K562 (cell line): ENCODE measurements at regions not wholly inside any gene's neighbourhood (a gene's known extent, or its start where the extent isn't known, plus 50 kb on each side); places are given as distances from the start of the nearest gene placed in this dataset.

Experiments
- ATAC-seq: fragments of 200-7000 bp; cut with Tn5 transposase; 3 replicates; pipeline ENCODE4 v1.9.1; 2020; ENCODE audit warnings: moderate library complexity
- BruUV-seq: library from RNA; stranded (reverse); fragments of 400-500 nt; replicated peaks from 2 replicates; lab custom pipeline; 2021; lab: Mats Ljungman, UMichigan
- CTCF ChIA-PET: fragments of 300-600 bp; formaldehyde crosslinking; extraction: SDS; loops from one replicate; lab custom pipeline; 2021; ENCODE audit warnings: low intra/inter-chr PET ratio; lab: Yijun Ruan, JAX
- POLR2A ChIA-PET: fragments of 300-600, 350-650 bp; sonication (Branson Sonifier 250); formaldehyde crosslinking; extraction: SDS; loops from one replicate; lab custom pipeline; 2021; ENCODE audit warnings: antibody characterized with exemption, inconsistent platforms; lab: Yijun Ruan, JAX
- DNase-seq, 4 experiments: peaks; one replicate each; pipeline versions ENCODE4 v3.0.0 to v3.0.0-alpha.2; 2011 to 2018; ENCODE audit warnings: low spot score in 3 of 4, mixed read lengths in 3 of 4; ENCODE audit errors: extremely low read depth in 1 of 4
- FAIRE-seq: peaks from 2 replicates; lab custom pipeline; 2011; peaks lifted over from hg19 to GRCh38; lab: Jason Lieb, UNC
- H2AFZ ChIP-seq: 2 replicates; pipeline ENCODE4 v1.6.0; 2011; ENCODE audit warnings: low read depth, low read length, control low read depth, inconsistent platforms
- H3K27ac ChIP-seq: fragments of 200-600 bp; 3 replicates; pipeline ENCODE4 v1.8.0; 2011; ENCODE audit warnings: low read depth, mild to moderate bottlenecking, control low read depth, inconsistent platforms, low read length, moderate library complexity, mixed read lengths; ENCODE audit errors: extremely low read depth
- H3K27me3 ChIP-seq, 2 experiments: fragments of 300-600 bp in 1 of 2; 2 replicates in 1 of 2; 3 replicates in 1 of 2; pipeline versions ENCODE4 v1.6.0 to v1.8.0; 2011; ENCODE audit warnings: inconsistent platforms in 2 of 2, low read length in 2 of 2, mild to moderate bottlenecking in 1 of 2, mixed read lengths in 1 of 2, moderate library complexity in 1 of 2; ENCODE audit not compliant: control insufficient read depth in 2 of 2, insufficient read depth in 2 of 2
- H3K36me3 ChIP-seq: fragments of 300-600 bp; 3 replicates; pipeline ENCODE4 v1.8.0; 2011; ENCODE audit warnings: mild to moderate bottlenecking, low read length, inconsistent platforms; ENCODE audit not compliant: control insufficient read depth, insufficient read depth
- H3K4me1 ChIP-seq, 2 experiments: fragments of 200-600 bp in 1 of 2; replicated peaks in 1 of 2; 2 replicates in 1 of 2; 3 replicates in 1 of 2; pipeline versions ENCODE4 v1.5.1 to v1.8.0; 2011; ENCODE audit warnings: inconsistent platforms in 2 of 2, low read length in 2 of 2, mild to moderate bottlenecking in 1 of 2, mixed read lengths in 1 of 2, moderate library complexity in 1 of 2; ENCODE audit not compliant: control insufficient read depth in 2 of 2, insufficient read depth in 2 of 2
- H3K4me2 ChIP-seq: 2 replicates; pipeline ENCODE4 v1.6.1; 2011; ENCODE audit warnings: low read length, control low read depth, inconsistent platforms, mixed read lengths; ENCODE audit not compliant: insufficient read depth
- H3K4me3 ChIP-seq: fragments of 200-600 bp; sonication (generic), shearing (Covaris generic); 2 replicates; pipeline ENCODE4 v1.5.1; 2016; ENCODE audit warnings: control low read depth, inconsistent platforms
- H3K79me2 ChIP-seq: fragments of 200-600 bp; 3 replicates; pipeline ENCODE4 v1.8.0; 2011; ENCODE audit warnings: low read length, inconsistent platforms; ENCODE audit not compliant: control insufficient read depth, insufficient read depth
- H3K9ac ChIP-seq, 2 experiments: 2 replicates each; pipeline versions ENCODE4 v1.6.0 to v1.6.1; 2011; ENCODE audit warnings: low read depth in 2 of 2, low read length in 2 of 2, control low read depth in 1 of 2, inconsistent platforms in 1 of 2, mild to moderate bottlenecking in 1 of 2, mixed read lengths in 1 of 2; ENCODE audit not compliant: insufficient read depth in 1 of 2
- H3K9me1 ChIP-seq: one replicate; pipeline ENCODE4 v1.6.0; 2011; ENCODE audit warnings: inconsistent platforms, mild to moderate bottlenecking, low read length, moderate library complexity; ENCODE audit not compliant: control insufficient read depth, insufficient read depth
- H3K9me3 ChIP-seq: replicated peaks from 2 replicates; pipeline ENCODE4 v1.5.1; 2011; ENCODE audit warnings: low read depth, low read length, inconsistent platforms; ENCODE audit not compliant: control insufficient read depth, insufficient read depth
- H4K20me1 ChIP-seq: replicated peaks from 2 replicates; pipeline ENCODE4 v1.6.1; 2011; ENCODE audit warnings: low read length, inconsistent platforms, mixed read lengths; ENCODE audit not compliant: control insufficient read depth, insufficient read depth
- SMARCA4 ChIP-seq: fragments of 450-650 bp; IDR thresholded peaks from 2 replicates; pipeline ENCODE4 v1.6.1; 2016
- ZNF583 ChIP-seq: fragments of 250-450 bp; sonication (Bioruptor Pico); IDR thresholded peaks from 2 replicates; pipeline ENCODE4 v1.4.0; 2020
- WGBS: fragments of 100-300 bp; shearing (Covaris generic); methylation state at CpG from one replicate; pipeline ENCODE4 v1.1.6; 2016; ENCODE audit warnings: low coverage, mixed read lengths; ENCODE audit not compliant: insufficient coverage; ENCODE audit errors: missing lambda C conversion rate; 5-methylcytosine and 5-hydroxymethylcytosine counted together
- in situ Hi-C: fragments of 300-500 bp; cut with MboI; formaldehyde crosslinking; loops from 4 replicates; pipeline ENCODE4 v1.15.0; 2018; ENCODE audit warnings: inconsistent platforms, mixed read lengths
- intact Hi-C: fragments of 100-400 bp; cut with micrococcal nuclease; formaldehyde crosslinking; loops from 2 replicates; pipeline ENCODE4 v1.14.2; 2022
- TF ChIP-seq, protein P1 (sequence below): fragments of 450-650 bp; IDR thresholded peaks from 2 replicates; pipeline ENCODE4 v1.7.0; 2016; ENCODE audit warnings: borderline replicate concordance
- TF ChIP-seq, protein P2 (sequence below): fragments of 450-650 bp; formaldehyde crosslinking; IDR thresholded peaks from 2 replicates; pipeline ENCODE4 v1.4.0; 2020; ENCODE audit warnings: mild to moderate bottlenecking, moderate library complexity
- TF ChIP-seq, protein P3 (sequence below): fragments of 450-650 bp; IDR thresholded peaks from 2 replicates; pipeline ENCODE4 v1.6.1; 2016; ENCODE audit warnings: low read depth

DNA sequence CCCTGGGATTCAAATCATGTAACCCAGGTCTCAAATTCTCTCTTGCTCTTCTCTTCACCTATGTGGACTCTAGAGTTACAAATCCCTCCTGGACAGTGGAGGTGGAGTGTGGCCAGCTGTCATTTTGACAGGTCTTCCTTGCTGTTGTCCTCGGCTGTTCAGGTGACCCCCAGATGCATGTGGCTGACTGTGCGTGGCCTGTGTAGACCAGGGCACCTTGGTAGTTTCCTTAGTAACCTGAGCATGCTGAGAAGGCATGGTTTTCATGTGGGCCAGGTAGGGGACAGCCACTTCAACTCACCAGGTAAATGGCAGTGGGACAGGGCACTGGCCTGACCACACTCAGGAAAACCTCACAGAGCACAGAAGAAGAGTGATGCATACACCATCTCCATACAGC lies 155.0 kb upstream of the TSHZ3 start:
- no peak overlapping the region for H3K27ac ChIP-seq
- POLR2A ChIA-PET, result no interaction called here
- no peak overlapping the region for H3K9ac ChIP-seq
- 0% methylated on average over 2 of the region's 2 CpGs for WGBS
- H3K9me3 ChIP-seq, result no peaks in the 10 kb centered on the region
- TF ChIP-seq, protein P1, sequence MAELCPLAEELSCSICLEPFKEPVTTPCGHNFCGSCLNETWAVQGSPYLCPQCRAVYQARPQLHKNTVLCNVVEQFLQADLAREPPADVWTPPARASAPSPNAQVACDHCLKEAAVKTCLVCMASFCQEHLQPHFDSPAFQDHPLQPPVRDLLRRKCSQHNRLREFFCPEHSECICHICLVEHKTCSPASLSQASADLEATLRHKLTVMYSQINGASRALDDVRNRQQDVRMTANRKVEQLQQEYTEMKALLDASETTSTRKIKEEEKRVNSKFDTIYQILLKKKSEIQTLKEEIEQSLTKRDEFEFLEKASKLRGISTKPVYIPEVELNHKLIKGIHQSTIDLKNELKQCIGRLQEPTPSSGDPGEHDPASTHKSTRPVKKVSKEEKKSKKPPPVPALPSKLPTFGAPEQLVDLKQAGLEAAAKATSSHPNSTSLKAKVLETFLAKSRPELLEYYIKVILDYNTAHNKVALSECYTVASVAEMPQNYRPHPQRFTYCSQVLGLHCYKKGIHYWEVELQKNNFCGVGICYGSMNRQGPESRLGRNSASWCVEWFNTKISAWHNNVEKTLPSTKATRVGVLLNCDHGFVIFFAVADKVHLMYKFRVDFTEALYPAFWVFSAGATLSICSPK, result no peak
- TF ChIP-seq, protein P2, sequence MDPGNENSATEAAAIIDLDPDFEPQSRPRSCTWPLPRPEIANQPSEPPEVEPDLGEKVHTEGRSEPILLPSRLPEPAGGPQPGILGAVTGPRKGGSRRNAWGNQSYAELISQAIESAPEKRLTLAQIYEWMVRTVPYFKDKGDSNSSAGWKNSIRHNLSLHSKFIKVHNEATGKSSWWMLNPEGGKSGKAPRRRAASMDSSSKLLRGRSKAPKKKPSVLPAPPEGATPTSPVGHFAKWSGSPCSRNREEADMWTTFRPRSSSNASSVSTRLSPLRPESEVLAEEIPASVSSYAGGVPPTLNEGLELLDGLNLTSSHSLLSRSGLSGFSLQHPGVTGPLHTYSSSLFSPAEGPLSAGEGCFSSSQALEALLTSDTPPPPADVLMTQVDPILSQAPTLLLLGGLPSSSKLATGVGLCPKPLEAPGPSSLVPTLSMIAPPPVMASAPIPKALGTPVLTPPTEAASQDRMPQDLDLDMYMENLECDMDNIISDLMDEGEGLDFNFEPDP, result no peak
- CTCF ChIA-PET, result no interaction called here
- H2AFZ ChIP-seq, result no peak overlapping the region
- H4K20me1 ChIP-seq, result no peaks in the 10 kb centered on the region; the same call in 1 of the 2 replicates
- FAIRE-seq, result no peak
- intact Hi-C loops, result no loop called here
- no peak overlapping the region for H3K4me2 ChIP-seq
- H3K79me2 ChIP-seq, result no peaks in the 10 kb centered on the region
- no TSS peak for BruUV-seq
- H3K4me1 ChIP-seq, result no peaks in the 10 kb centered on the region
- no peak overlapping the region for H3K4me3 ChIP-seq
- ATAC-seq, result no peak
- H3K27me3 ChIP-seq, result no peaks in the 10 kb centered on the region; a peak in 1 of 5 replicates
- no peaks in the 10 kb centered on the region for H3K9me1 ChIP-seq
- in situ Hi-C loops, result no loop called here
- no peaks in the 10 kb centered on the region for H3K36me3 ChIP-seq
- no peak for DNase-seq

DNA sequence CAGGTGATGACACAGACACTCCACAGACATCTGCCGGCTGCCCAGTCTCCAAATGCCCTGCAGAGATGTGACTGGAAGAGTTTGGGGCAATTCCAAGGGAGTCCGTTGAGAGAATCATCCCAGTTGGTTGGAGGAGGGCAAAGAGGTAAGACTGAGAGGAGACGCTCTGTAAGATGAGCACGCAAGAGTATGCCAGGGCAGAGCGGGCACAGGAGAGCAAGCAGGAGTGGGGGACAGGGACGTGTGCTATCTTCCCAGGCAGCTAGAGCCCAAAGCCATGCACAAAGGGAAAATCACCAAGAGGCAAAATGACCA lies 156.3 kb upstream of the TSHZ3 start:
- CTCF ChIA-PET, result no interaction called here
- no peaks in the 10 kb centered on the region for H3K9me3 ChIP-seq
- TF ChIP-seq ZNF583 (CRISPR knock-in tag), result no peak
- TF ChIP-seq SMARCA4, result no peak
- TF ChIP-seq, protein P3, sequence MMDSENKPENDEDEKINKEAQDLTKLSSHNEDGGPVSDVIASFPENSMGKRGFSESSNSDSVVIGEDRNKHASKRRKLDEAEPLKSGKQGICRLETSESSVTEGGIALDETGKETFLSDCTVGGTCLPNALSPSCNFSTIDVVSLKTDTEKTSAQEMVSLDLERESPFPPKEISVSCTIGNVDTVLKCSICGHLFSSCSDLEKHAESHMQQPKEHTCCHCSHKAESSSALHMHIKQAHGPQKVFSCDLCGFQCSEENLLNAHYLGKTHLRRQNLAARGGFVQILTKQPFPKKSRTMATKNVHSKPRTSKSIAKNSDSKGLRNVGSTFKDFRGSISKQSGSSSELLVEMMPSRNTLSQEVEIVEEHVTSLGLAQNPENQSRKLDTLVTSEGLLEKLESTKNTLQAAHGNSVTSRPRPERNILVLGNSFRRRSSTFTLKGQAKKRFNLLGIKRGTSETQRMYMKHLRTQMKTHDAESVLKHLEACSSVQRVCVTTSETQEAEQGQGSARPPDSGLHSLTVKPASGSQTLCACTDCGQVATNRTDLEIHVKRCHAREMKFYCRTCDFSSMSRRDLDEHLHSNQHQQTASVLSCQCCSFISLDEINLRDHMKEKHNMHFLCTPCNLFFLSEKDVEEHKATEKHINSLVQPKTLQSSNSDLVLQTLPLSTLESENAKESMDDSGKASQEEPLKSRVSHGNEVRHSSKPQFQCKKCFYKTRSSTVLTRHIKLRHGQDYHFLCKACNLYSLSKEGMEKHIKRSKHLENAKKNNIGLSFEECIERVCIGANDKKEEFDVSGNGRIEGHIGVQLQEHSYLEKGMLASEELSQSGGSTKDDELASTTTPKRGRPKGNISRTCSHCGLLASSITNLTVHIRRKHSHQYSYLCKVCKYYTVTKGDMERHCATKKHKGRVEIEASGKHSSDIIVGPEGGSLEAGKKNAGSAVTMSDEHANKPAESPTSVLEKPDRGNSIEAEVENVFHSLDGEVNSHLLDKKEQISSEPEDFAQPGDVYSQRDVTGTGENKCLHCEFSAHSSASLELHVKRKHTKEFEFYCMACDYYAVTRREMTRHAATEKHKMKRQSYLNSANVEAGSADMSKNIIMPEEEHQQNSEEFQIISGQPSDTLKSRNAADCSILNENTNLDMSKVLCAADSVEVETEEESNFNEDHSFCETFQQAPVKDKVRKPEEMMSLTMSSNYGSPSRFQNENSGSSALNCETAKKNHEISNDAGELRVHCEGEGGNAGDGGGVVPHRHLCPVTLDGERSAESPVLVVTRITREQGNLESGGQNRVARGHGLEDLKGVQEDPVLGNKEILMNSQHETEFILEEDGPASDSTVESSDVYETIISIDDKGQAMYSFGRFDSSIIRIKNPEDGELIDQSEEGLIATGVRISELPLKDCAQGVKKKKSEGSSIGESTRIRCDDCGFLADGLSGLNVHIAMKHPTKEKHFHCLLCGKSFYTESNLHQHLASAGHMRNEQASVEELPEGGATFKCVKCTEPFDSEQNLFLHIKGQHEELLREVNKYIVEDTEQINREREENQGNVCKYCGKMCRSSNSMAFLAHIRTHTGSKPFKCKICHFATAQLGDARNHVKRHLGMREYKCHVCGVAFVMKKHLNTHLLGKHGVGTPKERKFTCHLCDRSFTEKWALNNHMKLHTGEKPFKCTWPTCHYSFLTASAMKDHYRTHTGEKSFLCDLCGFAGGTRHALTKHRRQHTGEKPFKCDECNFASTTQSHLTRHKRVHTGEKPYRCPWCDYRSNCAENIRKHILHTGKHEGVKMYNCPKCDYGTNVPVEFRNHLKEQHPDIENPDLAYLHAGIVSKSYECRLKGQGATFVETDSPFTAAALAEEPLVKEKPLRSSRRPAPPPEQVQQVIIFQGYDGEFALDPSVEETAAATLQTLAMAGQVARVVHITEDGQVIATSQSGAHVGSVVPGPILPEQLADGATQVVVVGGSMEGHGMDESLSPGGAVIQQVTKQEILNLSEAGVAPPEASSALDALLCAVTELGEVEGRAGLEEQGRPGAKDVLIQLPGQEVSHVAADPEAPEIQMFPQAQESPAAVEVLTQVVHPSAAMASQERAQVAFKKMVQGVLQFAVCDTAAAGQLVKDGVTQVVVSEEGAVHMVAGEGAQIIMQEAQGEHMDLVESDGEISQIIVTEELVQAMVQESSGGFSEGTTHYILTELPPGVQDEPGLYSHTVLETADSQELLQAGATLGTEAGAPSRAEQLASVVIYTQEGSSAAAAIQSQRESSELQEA, result no peak

More for the DNA sequence above, 156.3 kb upstream of the TSHZ3 start:
- H3K4me1 ChIP-seq, result no peaks in the 10 kb centered on the region
- intact Hi-C loops (no loop called here), in situ Hi-C loops (no loop called here)
- H3K36me3 ChIP-seq, result no peaks in the 10 kb centered on the region
- no peaks in the 10 kb centered on the region; the same call in 1 of the 2 replicates for H4K20me1 ChIP-seq
- no peak overlapping the region for H3K27ac ChIP-seq
- no TSS peak for BruUV-seq
- FAIRE-seq (no peak), ATAC-seq (no peak), DNase-seq (no peak)
- H3K27me3 ChIP-seq, result no peaks in the 10 kb centered on the region; a peak in 1 of 5 replicates
- H3K9ac ChIP-seq, result no peak overlapping the region
- H3K4me2 ChIP-seq, result no peak overlapping the region
- no peak overlapping the region for H3K4me3 ChIP-seq
- WGBS, result 0% methylated on average over 6 of the region's 6 CpGs
- H3K9me1 ChIP-seq, result no peaks in the 10 kb centered on the region
- no peak overlapping the region for H2AFZ ChIP-seq
- H3K79me2 ChIP-seq, result no peaks in the 10 kb centered on the region
- POLR2A ChIA-PET, result interaction anchor here (1.2 kb wide), 1 partner anchor 9 kb away, joined by 3 read pairs; no protein-coding TSS in a partner anchor
